ENCODE measurements at regions not wholly inside any gene's neighbourhood (a gene's known extent, or its start where the extent isn't known, plus 50 kb on each side); places are given as distances from the start of the nearest gene placed in this dataset.

- DNase-seq (ENCODE audit: low read depth), result no peak
Measured at GRCh38 chr10:31754803-31755624, 173.6 kb downstream of the ARHGAP12 start.

GRCh38 chr10:31753681-31754080 lies 174.9 kb downstream of the ARHGAP12 start:
- DNase-seq (ENCODE audit: low read depth), result no peak

DNA sequence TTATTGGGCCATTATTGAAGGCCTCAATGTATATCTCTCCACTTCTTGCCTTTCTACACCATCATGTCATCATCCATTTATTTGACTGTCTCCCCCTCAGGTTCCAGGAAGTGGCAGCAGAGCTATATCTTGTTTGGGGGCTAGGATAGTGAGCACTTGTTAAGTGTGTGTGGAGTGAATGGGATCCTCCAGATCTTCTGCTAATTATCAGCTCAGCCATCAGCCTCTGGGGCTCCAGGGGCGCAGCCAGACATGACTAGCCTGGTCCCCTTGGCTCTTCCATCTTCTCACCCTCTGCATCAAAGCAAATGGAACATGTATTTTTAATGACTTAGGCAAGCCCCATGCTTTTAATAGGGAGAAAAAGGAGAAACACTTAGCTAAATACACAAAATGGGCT lies 176.5 kb downstream of the ARHGAP12 start:
- DNase-seq (ENCODE audit: low read depth), result no peak

DNA sequence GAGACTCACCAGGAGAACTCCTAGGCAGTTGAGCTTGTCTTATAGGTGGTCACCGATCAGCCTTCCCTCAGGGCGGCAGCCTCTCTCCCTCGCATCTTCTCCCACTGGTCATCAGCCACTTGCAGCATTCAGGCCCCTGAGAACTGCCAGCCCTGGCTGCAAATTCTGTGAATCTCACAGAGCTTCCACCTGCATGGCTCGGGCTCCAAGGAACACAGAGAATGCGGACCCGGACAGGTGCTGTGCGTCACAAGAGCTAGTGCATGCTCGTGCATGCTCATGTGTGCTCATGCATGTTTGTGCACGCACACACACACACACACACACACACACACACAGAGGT lies 176.9 kb downstream of the ARHGAP12 start:
- no peak for DNase-seq (ENCODE audit: low read depth)

- no peak for DNase-seq (ENCODE audit: low read depth)
Measured at GRCh38 chr10:31751051-31751737, 177.4 kb downstream of the ARHGAP12 start.

GRCh38 chr10:31749981-31750840 lies 178.4 kb downstream of the ARHGAP12 start:
- DNase-seq (ENCODE audit: low read depth), result no peak

- no peak for DNase-seq (ENCODE audit: low read depth)
Measured at GRCh38 chr10:31749301-31749700, 179.3 kb downstream of the ARHGAP12 start.

GRCh38 chr10:31745612-31746376 lies 182.8 kb downstream of the ARHGAP12 start:
- DNase-seq (ENCODE audit: low read depth), result no peak

DNA sequence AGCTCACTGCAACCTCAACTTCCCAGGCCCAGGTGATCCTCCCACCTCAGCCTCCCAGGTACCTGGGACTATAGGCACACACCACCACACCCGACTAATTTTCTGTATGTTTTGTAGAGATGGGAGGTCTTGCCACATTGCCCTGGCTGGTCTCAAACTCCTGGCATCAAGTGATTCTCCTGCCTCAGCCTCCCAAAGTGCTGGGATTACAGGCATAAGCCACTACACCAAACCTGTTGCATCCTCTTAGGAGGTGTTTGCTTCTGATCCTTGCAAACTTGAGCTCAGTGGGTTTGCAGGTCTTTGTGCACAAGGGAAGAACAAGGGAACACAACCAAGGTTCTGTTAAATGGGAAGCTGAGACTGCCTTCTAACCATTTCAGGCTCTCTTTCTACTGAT lies 184.6 kb downstream of the ARHGAP12 start:
- DNase-seq (ENCODE audit: low read depth), result no peak

DNA sequence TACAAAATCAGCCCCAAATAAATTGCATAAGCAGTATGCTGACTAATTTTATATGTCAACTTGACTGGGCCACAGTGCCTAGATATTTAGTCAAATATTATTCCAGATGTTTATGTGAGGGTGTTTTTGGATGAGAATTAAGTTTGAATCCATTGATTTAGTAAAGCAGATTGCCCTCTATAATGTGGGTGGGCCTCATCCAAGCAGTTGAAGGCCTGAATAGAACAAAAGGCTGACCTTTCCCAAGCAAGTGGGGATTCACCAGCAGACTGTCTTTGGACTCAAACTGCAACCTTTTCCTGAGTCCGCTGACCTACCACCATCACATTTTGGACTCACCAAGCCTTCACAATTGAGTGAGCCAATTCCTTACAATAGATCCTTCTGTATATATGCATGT lies 186.4 kb downstream of the ARHGAP12 start:
- no peak for DNase-seq (ENCODE audit: low read depth)

GRCh38 chr10:31741473-31741872 lies 187.2 kb downstream of the ARHGAP12 start:
- no peak for DNase-seq (ENCODE audit: low read depth)

GRCh38 chr10:31739711-31740110 lies 188.9 kb downstream of the ARHGAP12 start:
- DNase-seq (ENCODE audit: low read depth), result no peak

DNA sequence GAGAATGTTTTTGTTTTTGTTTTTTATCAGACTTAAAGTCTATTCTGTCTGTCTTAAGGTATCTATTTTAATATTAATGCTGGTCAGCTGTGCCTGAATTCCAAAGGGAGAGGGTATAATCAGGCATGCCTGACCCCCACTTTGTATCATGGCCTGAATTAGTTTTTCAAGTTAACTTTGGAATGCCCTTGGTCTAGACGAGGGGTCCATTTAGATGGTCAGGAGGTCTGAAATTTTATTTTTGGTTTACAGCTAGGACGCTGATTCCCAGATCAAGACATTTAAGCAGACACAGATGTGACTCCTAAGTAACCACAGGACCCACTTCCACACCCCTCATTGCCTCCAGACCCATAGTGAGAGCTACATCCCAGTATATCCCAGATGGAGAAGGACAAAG lies 189.5 kb downstream of the ARHGAP12 start:
- no peak for DNase-seq (ENCODE audit: low read depth)

GRCh38 chr10:31731711-31732110 lies 196.9 kb downstream of the ARHGAP12 start:
- no peak for DNase-seq (ENCODE audit: low read depth)

- DNase-seq (ENCODE audit: low read depth), result no peak
Measured at GRCh38 chr10:31730776-31731175, 197.9 kb downstream of the ARHGAP12 start.

DNA sequence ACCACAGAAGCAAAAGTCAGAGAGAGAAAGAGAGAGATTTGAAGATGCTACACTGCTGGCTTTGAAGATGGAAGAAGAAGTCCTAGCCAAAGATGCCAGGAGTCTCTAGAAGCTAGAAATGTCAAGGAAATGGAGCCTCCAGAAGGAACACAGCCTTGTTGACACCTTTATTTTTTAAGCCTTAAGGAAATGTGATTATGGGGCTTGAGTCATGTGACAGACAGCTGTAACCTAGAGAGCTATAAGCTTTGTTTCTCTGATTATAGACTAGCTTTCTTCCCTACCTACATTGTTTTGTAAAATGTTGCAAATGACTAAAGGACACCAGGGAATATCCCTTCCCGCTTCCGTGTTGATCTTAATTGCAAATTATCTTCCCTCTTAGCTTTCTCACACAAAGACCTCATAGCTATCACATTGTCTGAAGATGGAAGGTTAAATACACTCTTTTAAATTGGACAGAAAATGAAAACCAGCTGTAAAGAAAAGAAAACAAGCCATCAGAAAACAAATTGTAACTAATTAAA lies 199.9 kb downstream of the ARHGAP12 start:
- DNase-seq (ENCODE audit: low read depth), result no peak

- DNase-seq (ENCODE audit: low read depth), result no peak
Measured at GRCh38 chr10:31725436-31725835, 203.2 kb downstream of the ARHGAP12 start.

- no peak for DNase-seq (ENCODE audit: low read depth)
Measured at GRCh38 chr10:31724296-31724695, 204.3 kb downstream of the ARHGAP12 start.

DNA sequence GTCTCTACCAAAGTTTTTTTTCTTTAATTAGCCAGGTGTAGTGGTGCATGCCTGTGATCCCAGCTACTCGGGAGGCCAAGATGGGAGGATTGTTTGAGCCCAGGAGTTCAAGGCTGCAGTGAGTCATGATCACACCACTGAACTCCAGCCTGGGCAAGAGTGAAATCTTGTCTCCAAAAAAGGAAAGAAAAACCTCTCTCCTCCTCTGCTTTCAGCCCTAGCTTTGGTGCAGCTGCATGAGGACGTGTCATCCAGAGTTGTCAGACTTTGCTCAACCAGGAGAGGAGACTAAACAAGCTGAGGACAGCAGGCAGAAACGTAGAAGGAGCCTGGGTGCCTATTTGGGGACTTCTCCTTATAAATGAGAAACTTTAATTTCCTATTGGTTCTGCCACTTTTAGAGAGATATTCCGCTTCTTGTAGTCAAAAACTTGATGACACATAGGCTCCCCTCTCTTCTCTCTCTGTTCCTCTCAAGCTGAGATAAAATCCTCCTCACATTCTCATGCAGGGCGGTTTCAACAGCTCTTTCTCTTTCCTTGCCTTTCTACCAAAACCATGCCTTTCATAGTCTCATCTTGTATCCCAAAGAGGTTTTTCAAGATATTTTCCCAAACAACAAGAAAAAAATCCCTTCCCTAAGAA lies 205.4 kb downstream of the ARHGAP12 start:
- DNase-seq (ENCODE audit: low read depth), result no peak

DNA sequence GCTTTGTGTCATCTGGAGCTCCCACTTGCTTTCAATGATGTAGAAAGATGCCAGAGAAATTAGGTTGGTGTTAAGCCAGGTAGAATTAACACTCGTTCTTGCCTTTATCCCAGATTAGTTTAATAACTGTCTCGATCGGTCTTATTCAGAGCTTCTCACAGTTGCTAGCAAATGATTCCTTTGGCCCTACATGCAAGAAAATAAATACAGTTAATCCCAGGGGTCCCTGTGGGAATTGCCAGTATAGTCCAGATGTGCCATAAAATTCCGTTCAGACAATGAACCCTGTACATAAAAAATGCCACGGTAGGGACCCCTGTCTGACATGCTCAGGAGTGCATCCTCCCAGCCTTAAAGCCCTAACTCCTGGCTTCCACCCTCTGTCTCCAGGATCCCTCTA lies 207.5 kb downstream of the ARHGAP12 start:
- no peak for DNase-seq (ENCODE audit: low read depth)

GRCh38 chr10:31720546-31720945 lies 208.1 kb downstream of the ARHGAP12 start:
- DNase-seq (ENCODE audit: low read depth), result no peak

Data from activated T-cell treated with anti-CD3 and anti-CD28 coated beads for 1 hour (primary cell).